SU-DHL-6 (cell line): ENCODE measurements at regions not wholly inside any gene's neighbourhood (a gene's known extent, or its start where the extent isn't known, plus 50 kb on each side); places are given as distances from the start of the nearest gene placed in this dataset.

Source experiments
- CTCF ChIP-seq: fragments of 200-600 bp; sonication (generic); IDR thresholded peaks from one replicate; pipeline ENCODE4 v1.5.1; 2017; ENCODE audit warnings: antibody characterized with exemption, mild to moderate bottlenecking, low read length, moderate library complexity; ENCODE audit not compliant: insufficient read depth, poor library complexity, severe bottlenecking
- EZH2phosphoT487 ChIP-seq: fragments of 200-600 bp; sonication (generic), shearing (Covaris generic); conservative IDR thresholded peaks from 2 replicates; pipeline ENCODE4 v1.6.1; 2018; ENCODE audit warnings: mild to moderate bottlenecking, antibody characterized with exemption, low read length, moderate library complexity, mixed read lengths

DNA sequence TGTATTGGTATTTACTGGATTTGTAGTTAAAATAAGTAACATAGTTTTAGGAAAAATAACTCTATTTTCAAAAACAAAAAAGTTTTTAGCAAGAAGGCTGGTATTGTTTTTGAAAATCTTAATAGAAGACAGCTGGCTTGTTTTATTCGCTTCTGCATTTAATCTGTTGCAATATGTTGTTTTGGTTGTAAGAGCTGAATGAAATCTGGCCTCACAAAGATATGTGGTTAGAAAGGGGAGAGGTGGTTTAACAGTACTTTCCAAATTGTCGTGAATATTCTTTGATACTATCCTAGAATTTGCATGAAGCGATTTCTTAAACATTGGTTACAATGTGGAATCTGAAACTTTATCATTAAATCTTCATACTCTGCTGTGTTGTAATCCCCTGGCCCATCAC is 355.9 kb upstream of the FZD8 start:
- no peak for TF ChIP-seq CTCF
- TF ChIP-seq EZH2phosphoT487, result no peak
